HepG2 (cell line): ENCODE measurements at regions not wholly inside any gene's neighbourhood (a gene's known extent, or its start where the extent isn't known, plus 50 kb on each side); places are given as distances from the start of the nearest gene placed in this dataset.

ENCODE experiments used
- ATAC-seq: fragments of 200-7000 bp; cut with Tn5 transposase; 3 replicates; pipeline ENCODE4 v1.9.1; 2020; ENCODE audit warnings: mild to moderate bottlenecking, moderate library complexity
- BruUV-seq: library from RNA; stranded (reverse); fragments of 400-500 nt; replicated peaks from 2 replicates; lab custom pipeline; 2021; lab: Mats Ljungman, UMichigan
- CTCF ChIA-PET: fragments of 300-600 bp; formaldehyde crosslinking; extraction: SDS; loops from one replicate; lab custom pipeline; 2021; ENCODE audit warnings: low total read pairs, inconsistent platforms, low intra/inter-chr PET ratio; lab: Yijun Ruan, JAX
- POLR2A ChIA-PET: fragments of 350-600 bp; sonication (Branson Sonifier 250); formaldehyde crosslinking; loops from one replicate; lab custom pipeline; 2020; ENCODE audit warnings: antibody characterized with exemption, inconsistent platforms; lab: Yijun Ruan, JAX
- DNase-seq: peaks from one replicate; pipeline ENCODE4 v3.0.0-alpha.2; 2015; ENCODE audit warnings: low spot score
- FAIRE-seq: peaks from 3 replicates; lab custom pipeline; 2011; peaks lifted over from hg19 to GRCh38; lab: Jason Lieb, UNC
- H2AFZ ChIP-seq: one replicate; pipeline ENCODE4 v1.6.1; 2011; ENCODE audit warnings: low read length, inconsistent platforms
- H3K27ac ChIP-seq: fragments of 300-600 bp; 3 replicates; pipeline ENCODE4 v1.8.0; 2011; ENCODE audit warnings: mixed run types, mild to moderate bottlenecking, mixed read lengths, low read length, inconsistent platforms; ENCODE audit not compliant: insufficient read depth; ENCODE audit errors: extremely low read length
- H3K27me3 ChIP-seq, 2 experiments: fragments of 200-600 bp in 1 of 2; 2 replicates in 1 of 2; 3 replicates in 1 of 2; pipeline versions ENCODE4 v1.6.0 to v1.8.0; 2011; ENCODE audit warnings: low read length in 2 of 2, mild to moderate bottlenecking in 2 of 2, moderate library complexity in 2 of 2, inconsistent platforms in 1 of 2; ENCODE audit not compliant: insufficient read depth in 2 of 2, control insufficient read depth in 1 of 2
- H3K36me3 ChIP-seq, 2 experiments: fragments of 200-600 bp in 1 of 2; replicated peaks in 1 of 2; 2 replicates in 1 of 2; 3 replicates in 1 of 2; pipeline versions ENCODE4 v1.5.1 to v1.8.0; 2011; ENCODE audit warnings: low read length in 2 of 2, inconsistent platforms in 1 of 2; ENCODE audit not compliant: insufficient read depth in 2 of 2, control insufficient read depth in 1 of 2
- H3K4me1 ChIP-seq: 2 replicates; pipeline ENCODE4 v1.5.1; 2012; ENCODE audit warnings: low read length, inconsistent platforms; ENCODE audit not compliant: insufficient read depth
- H3K4me2 ChIP-seq: 2 replicates; pipeline ENCODE4 v1.6.0; 2011; ENCODE audit warnings: low read depth, low read length, inconsistent platforms
- H3K4me3 ChIP-seq, 3 experiments: fragments of 200-600 bp in 1 of 3; sonication (generic), shearing (Covaris generic) in 1 of 3; replicated peaks in 1 of 3; 2 replicates each; pipeline ENCODE4 v1.5.1; 2011 to 2016; ENCODE audit warnings: low read length in 3 of 3, inconsistent platforms in 2 of 3, low read depth in 2 of 3, mild to moderate bottlenecking in 2 of 3, control low read depth in 1 of 3, mixed read lengths in 1 of 3; ENCODE audit not compliant: insufficient read depth in 1 of 3
- H3K79me2 ChIP-seq: one replicate; pipeline ENCODE4 v1.6.1; 2011; ENCODE audit warnings: low read length, inconsistent platforms; ENCODE audit not compliant: insufficient read depth
- H3K9ac ChIP-seq: 2 replicates; pipeline ENCODE4 v1.6.0; 2011; ENCODE audit warnings: mild to moderate bottlenecking, low read depth, low read length, inconsistent platforms; ENCODE audit not compliant: insufficient read depth
- H3K9me3 ChIP-seq: 2 replicates; pipeline ENCODE4 v1.5.1; 2012; ENCODE audit warnings: mild to moderate bottlenecking, low read length
- H4K20me1 ChIP-seq: 2 replicates; pipeline ENCODE4 v1.6.0; 2011; ENCODE audit warnings: inconsistent platforms, mild to moderate bottlenecking, low read length, moderate library complexity; ENCODE audit not compliant: insufficient read depth
- HES4 ChIP-seq: sonication (generic); formaldehyde crosslinking; IDR thresholded peaks from 2 replicates; pipeline ENCODE4 v1.9.0; 2021; ENCODE audit warnings: mild to moderate bottlenecking, missing genetic modification reagents, borderline replicate concordance
- HMGA1 ChIP-seq: sonication (generic); formaldehyde crosslinking; conservative IDR thresholded peaks from 2 replicates; pipeline ENCODE4 v1.4.0; 2020; ENCODE audit warnings: missing genetic modification reagents
- IKZF4 ChIP-seq: sonication (generic); formaldehyde crosslinking; IDR thresholded peaks from 2 replicates; pipeline ENCODE4 v1.5.1; 2020; ENCODE audit warnings: borderline replicate concordance, mild to moderate bottlenecking, low read depth, missing genetic modification reagents; ENCODE audit errors: not compliant biosample characterization
- KMT2B ChIP-seq: IDR thresholded peaks from 2 replicates; pipeline ENCODE4 v1.6.1; 2016; ENCODE audit warnings: missing genetic modification reagents, missing compliant biosample characterization
- MED13 ChIP-seq: sonication (generic); formaldehyde crosslinking; IDR thresholded peaks from 2 replicates; pipeline ENCODE4 v1.5.0; 2020; ENCODE audit warnings: missing genetic modification reagents
- RBFOX2 ChIP-seq: fragments of 200-400 bp; formaldehyde crosslinking; IDR thresholded peaks from 2 replicates; pipeline ENCODE4 v1.6.1; 2017; ENCODE audit warnings: low read depth, mild to moderate bottlenecking, low read length
- RBM39 ChIP-seq: fragments of 200-400 bp; formaldehyde crosslinking; IDR thresholded peaks from one replicate; pipeline ENCODE4 v1.6.1; 2018; ENCODE audit warnings: antibody characterized with exemption, mild to moderate bottlenecking, low read depth, low read length; ENCODE audit not compliant: poor library complexity, severe bottlenecking
- RFXANK ChIP-seq: IDR thresholded peaks from 2 replicates; pipeline ENCODE4 v1.6.1; 2016
- TOE1 ChIP-seq: sonication (generic); formaldehyde crosslinking; IDR thresholded peaks from 2 replicates; pipeline ENCODE4 v1.4.0; 2020; ENCODE audit warnings: mild to moderate bottlenecking, missing genetic modification reagents
- ZNF282 ChIP-seq: fragments of 450-650 bp; IDR thresholded peaks from 2 replicates; pipeline ENCODE4 v1.6.1; 2018; ENCODE audit not compliant: partially characterized antibody
- ZNF441 ChIP-seq: sonication (generic); formaldehyde crosslinking; IDR thresholded peaks from 2 replicates; pipeline ENCODE4 v1.7.0; 2021; ENCODE audit warnings: missing genetic modification reagents, borderline replicate concordance
- WGBS: methylation state at CpG from one replicate; pipeline ENCODE4 v1.1.6; 2017; ENCODE audit warnings: low lambda C conversion rate; 5-methylcytosine and 5-hydroxymethylcytosine counted together
- in situ Hi-C: cut with HindIII; loops from 2 replicates; pipeline ENCODE4 v1.10.0; 2017; ENCODE audit warnings: low pct_unique_long_range_greater_than_20kb; ENCODE audit not compliant: extremely low pct_ligation_motif_present
- intact Hi-C: fragments of 100-400 bp; cut with micrococcal nuclease; formaldehyde crosslinking; loops from one replicate; pipeline ENCODE4 v1.10.0; 2022; ENCODE audit not compliant: unreplicated experiment
- TF ChIP-seq, protein P1 (sequence below): sonication (generic); formaldehyde crosslinking; IDR thresholded peaks from 2 replicates; pipeline ENCODE4 v1.4.0; 2020; ENCODE audit warnings: mild to moderate bottlenecking, missing genetic modification reagents
- TF ChIP-seq, protein P2 (sequence below): sonication (generic); formaldehyde crosslinking; conservative IDR thresholded peaks from 2 replicates; pipeline ENCODE4 v1.5.0; 2020; ENCODE audit warnings: missing genetic modification reagents

DNA sequence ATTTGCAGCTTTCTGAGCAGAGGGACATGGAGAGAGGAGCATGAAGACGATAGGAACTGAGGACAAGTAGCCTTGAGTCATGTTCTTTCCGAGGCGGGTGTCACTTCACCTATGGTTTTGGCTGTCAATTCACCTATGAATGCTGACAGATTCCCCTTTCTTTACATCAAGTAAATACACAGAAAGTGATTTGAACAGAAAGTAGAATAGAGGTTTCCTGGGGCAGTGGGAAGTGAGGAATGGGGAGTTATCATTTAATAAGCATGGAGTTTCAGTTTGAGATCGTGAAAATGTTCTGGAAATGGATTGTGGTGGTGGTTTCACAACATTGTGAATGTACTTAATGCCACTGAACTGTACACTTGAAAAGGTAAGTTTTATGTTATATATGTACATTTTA, 138.4 kb upstream of the MDFIC start (continued):
- TF ChIP-seq, protein P1, sequence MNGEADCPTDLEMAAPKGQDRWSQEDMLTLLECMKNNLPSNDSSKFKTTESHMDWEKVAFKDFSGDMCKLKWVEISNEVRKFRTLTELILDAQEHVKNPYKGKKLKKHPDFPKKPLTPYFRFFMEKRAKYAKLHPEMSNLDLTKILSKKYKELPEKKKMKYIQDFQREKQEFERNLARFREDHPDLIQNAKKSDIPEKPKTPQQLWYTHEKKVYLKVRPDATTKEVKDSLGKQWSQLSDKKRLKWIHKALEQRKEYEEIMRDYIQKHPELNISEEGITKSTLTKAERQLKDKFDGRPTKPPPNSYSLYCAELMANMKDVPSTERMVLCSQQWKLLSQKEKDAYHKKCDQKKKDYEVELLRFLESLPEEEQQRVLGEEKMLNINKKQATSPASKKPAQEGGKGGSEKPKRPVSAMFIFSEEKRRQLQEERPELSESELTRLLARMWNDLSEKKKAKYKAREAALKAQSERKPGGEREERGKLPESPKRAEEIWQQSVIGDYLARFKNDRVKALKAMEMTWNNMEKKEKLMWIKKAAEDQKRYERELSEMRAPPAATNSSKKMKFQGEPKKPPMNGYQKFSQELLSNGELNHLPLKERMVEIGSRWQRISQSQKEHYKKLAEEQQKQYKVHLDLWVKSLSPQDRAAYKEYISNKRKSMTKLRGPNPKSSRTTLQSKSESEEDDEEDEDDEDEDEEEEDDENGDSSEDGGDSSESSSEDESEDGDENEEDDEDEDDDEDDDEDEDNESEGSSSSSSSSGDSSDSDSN, result no peak
- TF ChIP-seq ZNF441 (CRISPR knock-in tag) (no peak), HES4 (CRISPR knock-in tag) (no peak)

DNA sequence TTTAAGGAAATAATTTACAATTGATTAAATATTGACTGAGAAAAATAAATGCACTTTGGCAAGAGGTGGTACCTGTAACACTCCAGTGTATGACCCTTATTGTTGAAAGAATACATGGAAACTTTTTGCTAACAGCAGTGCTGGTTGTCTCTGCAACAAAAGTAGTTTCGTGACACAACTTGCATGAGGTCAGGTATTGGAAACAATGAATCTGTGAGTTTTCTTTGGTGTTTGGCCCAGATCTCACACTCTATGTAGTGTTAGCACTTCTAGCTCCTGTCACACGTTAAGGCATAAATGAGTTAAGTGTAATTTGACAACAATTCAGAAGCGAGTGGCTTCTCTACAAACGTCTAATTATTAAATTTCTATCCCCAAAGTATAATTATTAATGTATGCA, 137.7 kb upstream of the MDFIC start:
- Histone ChIP-seq H3K4me1 (no peaks in the 10 kb centered on the region), H3K27me3 (no peaks in the 10 kb centered on the region), H4K20me1 (no peaks in the 10 kb centered on the region), H3K4me2 (no peak overlapping the region), H3K9ac (no peak overlapping the region), H3K9me3 (no peaks in the 10 kb centered on the region), H2AFZ (no peak overlapping the region), H3K79me2 (no peaks in the 10 kb centered on the region), H3K4me3 (no peak overlapping the region), H3K27ac (no peak overlapping the region), H3K36me3 (no peaks in the 10 kb centered on the region)
- WGBS, result 2% methylated on average over 4 of the region's 4 CpGs
- CTCF ChIA-PET, result no interaction called here
- BruUV-seq, result no TSS peak
- FAIRE-seq, result no peak
- intact Hi-C loops (no loop called here), in situ Hi-C loops (no loop called here)
- ATAC-seq, result no peak
- DNase-seq, result no peak
- POLR2A ChIA-PET, result no interaction called here
- no peak for TF ChIP-seq TOE1 (CRISPR knock-in tag)
- no peak for TF ChIP-seq RFXANK (CRISPR knock-in tag)
- TF ChIP-seq RBM39, result no peak
- TF ChIP-seq RBFOX2, result no peak
- TF ChIP-seq MED13 (CRISPR knock-in tag), result no peak
- no peak for TF ChIP-seq KMT2B (CRISPR knock-in tag)
- TF ChIP-seq HMGA1 (CRISPR knock-in tag), result no peak
- TF ChIP-seq IKZF4 (CRISPR knock-in tag), result no peak
- TF ChIP-seq, protein P2, sequence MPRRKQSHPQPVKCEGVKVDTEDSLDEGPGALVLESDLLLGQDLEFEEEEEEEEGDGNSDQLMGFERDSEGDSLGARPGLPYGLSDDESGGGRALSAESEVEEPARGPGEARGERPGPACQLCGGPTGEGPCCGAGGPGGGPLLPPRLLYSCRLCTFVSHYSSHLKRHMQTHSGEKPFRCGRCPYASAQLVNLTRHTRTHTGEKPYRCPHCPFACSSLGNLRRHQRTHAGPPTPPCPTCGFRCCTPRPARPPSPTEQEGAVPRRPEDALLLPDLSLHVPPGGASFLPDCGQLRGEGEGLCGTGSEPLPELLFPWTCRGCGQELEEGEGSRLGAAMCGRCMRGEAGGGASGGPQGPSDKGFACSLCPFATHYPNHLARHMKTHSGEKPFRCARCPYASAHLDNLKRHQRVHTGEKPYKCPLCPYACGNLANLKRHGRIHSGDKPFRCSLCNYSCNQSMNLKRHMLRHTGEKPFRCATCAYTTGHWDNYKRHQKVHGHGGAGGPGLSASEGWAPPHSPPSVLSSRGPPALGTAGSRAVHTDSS (CRISPR knock-in tag), result no peak
- no peak for TF ChIP-seq ZNF282
